Esophagus muscularis mucosa (tissue), 4 donors: ENCODE measurements at regions not wholly inside any gene's neighbourhood (a gene's known extent, or its start where the extent isn't known, plus 50 kb on each side); places are given as distances from the start of the nearest gene placed in this dataset.

ENCODE experiments used
- CTCF ChIP-seq, 3 experiments: fragments of 200-600 bp in 2 of 3; fragments of 450-650 bp in 1 of 3; sonication (generic) in 2 of 3; IDR thresholded peaks; one replicate each; pipeline ENCODE4 v1.5.1; 2017 to 2019; ENCODE audit warnings: antibody characterized with exemption in 3 of 3, mild to moderate bottlenecking in 2 of 3, moderate library complexity in 1 of 3
- EP300 ChIP-seq: sonication (generic); formaldehyde crosslinking; IDR thresholded peaks from one replicate; pipeline ENCODE4 v1.6.1; 2017; ENCODE audit warnings: antibody characterized with exemption
- POLR2A ChIP-seq: fragments of 450-650 bp; IDR thresholded peaks from one replicate; pipeline ENCODE4 v1.6.1; 2017; ENCODE audit warnings: antibody characterized with exemption, moderate library complexity, mild to moderate bottlenecking, low read depth

GRCh38 chr1:69139007-69139406 lies 428.7 kb upstream of the LRRC7 start:
- no peak for TF ChIP-seq CTCF (IDR thresholded peaks at IDR 0.05)
- no peak for TF ChIP-seq POLR2A
- TF ChIP-seq EP300: no peak
